ENCODE measurements at regions not wholly inside any gene's neighbourhood (a gene's known extent, or its start where the extent isn't known, plus 50 kb on each side); places are given as distances from the start of the nearest gene placed in this dataset.
"Not testable (repeated sequence)": the region's sequence is repeated elsewhere in the genome, so short reads cannot be mapped to it uniquely, and the experiment has no call there.

DNA sequence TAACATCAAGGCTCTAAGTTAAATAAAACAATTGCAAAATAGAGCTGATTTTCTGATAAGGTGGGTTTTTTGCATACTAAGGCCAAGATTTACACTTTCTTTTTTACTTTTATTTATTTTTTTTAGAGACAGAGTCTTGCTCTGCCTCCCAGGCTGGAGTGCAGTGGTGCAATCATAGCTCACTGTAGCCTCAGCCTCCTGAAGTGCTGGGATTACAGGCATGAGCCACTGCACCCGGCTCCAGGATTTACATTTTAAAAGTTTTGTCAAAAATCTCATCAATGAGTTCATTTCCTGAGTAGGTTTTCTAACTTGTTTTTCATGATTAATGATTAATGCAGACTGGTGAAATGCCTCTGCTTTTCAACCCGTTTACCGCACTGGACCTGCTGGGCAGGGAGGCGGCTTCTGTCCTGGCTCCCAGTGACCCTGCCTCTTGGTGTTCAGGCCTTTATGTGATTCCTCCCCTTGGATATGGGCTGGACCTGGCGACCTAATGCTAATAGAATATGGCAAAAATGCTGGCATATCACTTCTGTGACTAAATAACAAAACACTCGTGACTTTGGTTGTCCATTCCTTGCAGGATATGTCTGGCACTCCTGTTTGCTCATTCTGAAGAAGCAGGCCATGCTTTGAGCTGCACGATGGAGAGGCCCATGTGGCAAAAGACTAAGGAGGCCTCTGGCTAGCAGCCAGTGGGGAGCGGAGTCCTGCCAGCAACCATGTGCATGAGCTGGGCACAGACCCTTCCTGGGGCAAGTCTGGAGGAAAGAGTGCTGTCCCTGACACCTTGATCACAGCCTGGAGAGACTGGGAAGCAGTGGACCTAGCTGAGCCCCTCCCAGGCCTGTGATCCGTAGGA is 72.2 kb upstream of the PTCH1 start:
- no peak for DNase-seq (ENCODE audit: extremely low read depth in 1 of 2, low read depth in 1 of 2)

DNA sequence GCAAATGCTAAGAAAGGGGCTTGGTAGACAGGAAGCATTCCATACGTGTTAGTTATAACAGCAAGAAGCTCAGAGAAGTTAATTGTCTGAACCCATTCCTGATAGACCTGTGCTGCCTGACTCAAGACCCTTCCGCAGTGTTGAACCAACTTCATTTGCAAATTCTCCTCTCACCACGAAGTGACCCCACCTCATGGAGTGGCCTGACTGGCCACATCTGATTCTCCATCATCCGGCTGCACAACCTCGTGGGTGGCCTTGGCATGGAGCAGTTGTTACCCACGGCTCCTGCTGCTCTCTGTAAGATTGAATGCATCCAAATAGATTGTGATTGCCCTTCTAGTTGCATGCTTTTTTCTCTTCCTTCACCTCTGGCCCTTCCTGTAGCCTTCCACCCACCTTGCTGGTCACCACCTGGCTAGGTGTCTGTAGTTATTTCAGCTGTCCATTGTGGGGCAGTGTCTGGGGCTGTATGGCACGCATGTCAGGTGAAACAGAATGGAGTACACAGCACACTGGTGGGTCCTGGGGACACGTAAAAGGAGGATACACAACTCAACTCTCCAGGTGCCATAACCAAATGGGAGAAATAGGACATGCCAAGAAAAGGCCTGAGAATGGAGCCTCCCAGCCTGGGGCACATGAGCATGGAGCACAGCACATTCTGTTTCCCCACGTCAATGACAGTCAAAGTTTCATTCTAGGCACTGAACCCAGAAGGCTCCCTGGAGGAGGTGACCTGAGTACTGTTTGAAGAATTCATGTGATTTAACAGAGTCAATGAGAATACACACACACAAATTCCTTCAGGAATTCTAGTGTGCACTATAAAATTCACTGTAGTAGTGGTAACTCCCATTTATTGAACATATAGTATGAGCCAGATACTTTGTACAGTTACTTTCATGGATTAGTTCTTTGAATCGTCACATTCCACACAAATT is 70.5 kb upstream of the PTCH1 start:
- no peak for DNase-seq (ENCODE audit: extremely low read depth in 1 of 2, low read depth in 1 of 2)

GRCh38 chr9:95586326-95586725 is 69.6 kb upstream of the PTCH1 start:
- no peak for DNase-seq (ENCODE audit: extremely low read depth in 1 of 2, low read depth in 1 of 2)

DNA sequence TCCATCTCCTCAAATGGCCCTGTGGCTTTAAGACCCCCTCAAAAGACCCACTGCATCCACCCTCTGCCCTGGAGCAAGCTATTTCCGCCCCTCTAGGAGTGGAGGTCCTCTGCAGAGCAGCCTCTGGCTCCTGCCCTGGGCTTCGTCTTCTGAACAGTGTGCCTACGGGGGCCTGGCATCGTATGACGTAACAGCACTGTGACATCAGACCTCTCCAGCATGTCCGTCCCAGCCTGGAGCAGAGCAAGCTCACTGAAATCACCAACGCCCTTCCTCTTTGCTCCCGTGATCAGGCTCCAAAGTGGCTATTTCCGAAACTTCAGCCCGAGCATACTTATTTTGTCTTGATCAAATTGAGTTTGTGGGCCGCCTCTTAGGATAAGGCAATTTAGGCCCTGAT is 69.1 kb upstream of the PTCH1 start:
- no peak for DNase-seq (ENCODE audit: extremely low read depth in 1 of 2, low read depth in 1 of 2)

DNA sequence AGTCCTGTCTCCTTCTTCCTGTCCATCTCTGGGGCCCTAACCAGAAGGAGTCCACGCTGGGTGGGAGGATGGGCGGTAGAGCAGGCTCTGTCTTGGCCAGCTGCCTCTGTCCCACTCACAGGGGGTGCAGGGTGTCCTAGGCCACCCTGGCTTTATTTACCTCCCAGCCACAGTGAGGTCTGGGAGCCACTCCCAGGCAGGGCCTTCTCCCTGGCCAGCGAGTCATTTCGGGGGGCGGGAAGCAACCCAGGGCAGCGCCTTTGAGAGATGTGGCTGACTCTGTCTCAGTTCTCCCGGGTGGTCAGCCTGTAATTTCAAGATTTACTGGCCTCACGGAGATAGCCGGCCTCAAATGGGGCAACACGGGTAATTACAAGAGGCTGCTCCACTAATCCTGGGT is 67.4 kb upstream of the PTCH1 start:
- no peak for DNase-seq (ENCODE audit: extremely low read depth in 1 of 2, low read depth in 1 of 2)

- no peak for DNase-seq (ENCODE audit: extremely low read depth in 1 of 2, low read depth in 1 of 2)
These were observed 65.1 kb upstream of the PTCH1 start for GRCh38 chr9:95581900-95582299.

DNA sequence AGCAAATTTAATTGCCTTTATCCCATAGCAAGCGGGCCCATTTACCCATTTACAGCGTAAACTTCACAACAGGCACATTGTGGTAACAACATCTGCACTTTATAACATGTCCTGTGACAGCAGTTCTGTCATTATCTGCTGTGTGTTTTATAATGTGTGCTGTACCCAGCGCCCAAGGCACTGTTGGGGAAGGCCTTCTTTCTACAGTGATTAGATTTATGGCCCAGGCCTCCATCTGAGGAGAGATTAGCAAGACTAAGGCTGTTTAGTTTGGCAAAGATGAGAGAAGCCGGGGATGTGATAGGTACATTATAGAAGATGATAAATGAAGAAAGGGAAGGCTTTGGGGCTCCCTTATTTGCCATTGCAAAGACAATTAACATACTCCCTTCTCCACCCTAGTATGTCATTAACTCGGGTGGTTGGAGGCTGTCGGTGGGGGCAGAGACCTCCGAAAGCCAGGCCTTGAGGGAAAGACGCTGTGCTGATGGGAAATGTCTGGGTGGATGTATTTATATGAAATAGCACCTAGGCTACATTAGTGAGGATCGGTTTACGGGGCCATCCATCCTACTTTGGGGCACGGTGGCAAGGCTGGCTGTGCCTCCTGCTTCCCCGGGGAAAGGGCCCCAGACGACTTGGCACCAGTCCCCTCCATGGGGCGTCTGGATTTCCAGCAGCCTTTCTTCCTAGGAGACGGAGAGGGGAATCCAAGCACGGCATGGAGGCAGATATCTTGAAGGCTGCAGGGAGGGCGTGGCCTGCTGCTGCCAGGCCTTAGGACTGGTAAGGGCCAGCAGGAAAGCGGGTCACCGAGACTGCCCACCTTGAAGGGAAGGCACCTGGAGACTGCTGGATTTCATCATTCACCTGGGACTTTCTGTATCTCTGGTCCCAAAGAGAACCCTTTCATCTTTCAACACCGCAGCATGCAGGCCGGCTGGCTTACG is 64.3 kb upstream of the PTCH1 start:
- no peak for DNase-seq (ENCODE audit: extremely low read depth in 1 of 2, low read depth in 1 of 2)

DNA sequence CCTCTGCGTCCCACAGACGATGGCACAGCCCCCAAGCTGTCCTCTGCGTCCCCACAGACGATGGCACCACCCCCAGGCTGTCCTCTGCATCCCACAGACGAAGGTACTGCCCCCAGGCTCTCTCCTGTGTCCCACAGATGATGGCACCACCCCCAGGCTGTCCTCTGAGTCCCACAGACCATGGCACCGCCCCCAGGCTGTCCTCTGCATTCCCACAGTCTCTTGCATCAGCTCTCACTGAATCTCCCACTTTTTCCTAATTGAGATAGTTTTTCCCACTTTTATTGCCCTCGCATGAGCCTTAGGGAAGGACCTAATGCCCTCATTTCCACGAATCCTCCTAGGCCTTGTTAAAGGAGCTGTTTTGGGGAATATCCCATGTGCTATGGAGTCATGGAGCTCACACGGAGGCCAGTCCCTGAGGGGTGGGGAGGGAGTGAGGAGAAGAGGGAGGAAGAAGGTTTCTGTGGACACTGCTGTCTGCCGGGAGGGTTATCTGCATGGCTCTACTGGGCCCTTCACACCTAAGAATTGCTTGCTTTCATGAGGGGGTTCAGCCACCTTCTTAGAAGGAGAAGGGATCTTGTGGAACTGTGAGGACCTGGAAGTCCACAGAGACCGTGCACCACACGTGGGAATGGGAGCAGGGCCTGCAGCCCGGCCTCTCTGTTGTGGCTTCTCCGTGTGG is 58.2 kb upstream of the PTCH1 start:
- DNase-seq (ENCODE audit: extremely low read depth in 1 of 2, low read depth in 1 of 2) = no peak

DNA sequence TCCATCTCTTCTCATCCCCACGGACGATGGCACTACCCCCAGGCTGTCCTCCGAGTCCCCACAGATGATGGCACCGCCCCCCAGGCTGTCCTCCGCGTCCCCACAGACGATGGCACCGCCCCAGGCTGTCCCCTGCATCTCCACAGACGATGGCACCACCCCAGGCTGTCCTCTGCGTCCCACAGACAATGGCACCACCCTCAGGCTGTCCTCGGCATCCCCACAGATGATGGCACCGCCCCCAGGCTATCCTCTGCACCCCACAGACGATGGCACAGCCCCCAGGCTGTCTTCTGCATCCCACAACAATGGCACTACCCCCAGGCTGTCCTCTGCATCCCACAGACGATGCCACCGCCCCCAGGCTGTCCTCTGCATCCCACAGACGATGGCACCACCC is 57.4 kb upstream of the PTCH1 start:
- DNase-seq (ENCODE audit: extremely low read depth in 1 of 2, low read depth in 1 of 2) = peak in 1 of 2 donors; percentile 5

DNA sequence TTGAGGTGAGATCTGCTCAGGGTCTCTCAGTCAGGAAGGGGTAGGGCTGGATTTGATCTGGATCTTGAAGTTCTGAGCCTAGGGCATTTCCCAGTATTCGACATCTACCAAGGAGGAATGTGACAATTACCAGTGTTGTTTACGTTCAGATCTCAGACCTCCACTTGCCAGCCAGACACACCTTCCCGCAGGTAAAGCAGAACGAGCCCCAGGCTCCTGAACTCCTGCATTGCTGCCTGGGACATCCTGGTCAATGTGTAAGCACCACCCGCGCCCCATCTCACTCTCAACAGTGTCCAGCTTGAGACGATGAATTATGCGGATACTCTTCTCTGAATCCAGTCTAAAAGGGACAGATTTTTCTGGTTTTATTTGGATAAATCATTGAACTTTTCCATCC is 56.7 kb upstream of the PTCH1 start:
- DNase-seq (ENCODE audit: extremely low read depth in 1 of 2, low read depth in 1 of 2) = no peak

GRCh38 chr9:95572381-95573151 is 55.8 kb upstream of the PTCH1 start:
- no peak for DNase-seq (ENCODE audit: extremely low read depth in 1 of 2, low read depth in 1 of 2)

DNA sequence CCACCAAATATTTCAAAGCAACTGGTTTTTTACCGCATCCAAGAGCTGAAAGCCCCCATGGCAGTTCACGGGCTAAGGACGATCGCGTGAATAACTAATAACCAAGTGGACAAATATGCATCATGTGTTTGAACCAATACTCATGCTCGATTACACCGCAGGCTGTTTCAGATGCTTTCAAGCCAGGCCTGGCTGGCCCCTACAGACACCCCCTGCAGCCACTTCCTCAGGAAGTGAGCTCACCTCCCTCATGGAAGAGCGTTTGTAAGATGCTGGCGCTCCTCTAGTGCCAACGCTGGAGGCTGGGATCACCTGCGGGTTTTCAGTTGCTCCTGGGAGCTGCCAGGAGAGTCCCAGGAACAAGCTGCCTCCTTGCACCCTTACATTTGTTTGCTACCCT is 53.9 kb upstream of the PTCH1 start:
- no peak for DNase-seq (ENCODE audit: extremely low read depth in 1 of 2, low read depth in 1 of 2)

- no peak for DNase-seq (ENCODE audit: extremely low read depth in 1 of 2, low read depth in 1 of 2)
These were observed 53.4 kb upstream of the PTCH1 start for GRCh38 chr9:95570150-95570549.

DNA sequence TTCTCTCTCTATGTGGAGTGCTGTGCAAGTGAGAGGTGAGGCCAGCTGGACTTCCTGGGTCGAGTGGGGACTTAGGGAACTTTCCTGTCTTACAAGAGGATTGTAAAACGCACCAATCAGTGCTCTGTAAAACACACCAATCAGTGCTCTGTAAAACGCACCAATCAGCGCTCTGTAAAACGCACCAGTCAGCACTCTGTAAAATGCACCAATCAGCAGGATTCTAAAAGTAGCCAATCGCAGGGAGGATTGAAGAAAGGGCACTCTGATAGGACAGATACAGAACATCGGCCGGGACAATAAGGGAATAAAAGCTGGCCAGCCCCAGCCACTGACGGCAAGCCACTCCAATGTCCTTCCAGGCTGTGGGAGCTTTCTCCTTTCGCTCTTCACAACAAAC is 52.0 kb upstream of the PTCH1 start:
- DNase-seq (ENCODE audit: extremely low read depth in 1 of 2, low read depth in 1 of 2) = not testable (repeated sequence)

Measured in stimulated activated CD8-positive, alpha-beta memory T cell treated with anti-CD3 and anti-CD28 coated beads, Interleukin-7, amount 100 ng/mL, for 48 hours (primary cell).